Posterior cingulate gyrus (tissue), 11 donors: ENCODE measurements at regions not wholly inside any gene's neighbourhood (a gene's known extent, or its start where the extent isn't known, plus 50 kb on each side); places are given as distances from the start of the nearest gene placed in this dataset.

Experiments used
- DNase-seq, 10 donors: peaks; one replicate each; pipeline versions ENCODE4 v3.0.0 to v3.0.0-alpha.2; 2020 to 2021; ENCODE audit warnings: mixed read lengths in 3 of 10
- intact Hi-C: fragments of 100-400 bp; cut with DNase I; formaldehyde crosslinking; loops from one replicate; pipeline ENCODE4 v1.15.1; 2023

GRCh38 chrX:4380710-4381109 lies 667.3 kb upstream of the PRKX start:
- intact Hi-C loops: no loop called here
- DNase-seq: no peak

GRCh38 chrX:4379071-4379470 lies 665.6 kb upstream of the PRKX start:
- DNase-seq: no peak
- intact Hi-C loops: no loop called here

GRCh38 chrX:4373791-4374190 lies 660.3 kb upstream of the PRKX start:
- DNase-seq: no peak
- intact Hi-C loops: no loop called here

GRCh38 chrX:4358577-4358976 lies 645.1 kb upstream of the PRKX start:
- intact Hi-C loops: no loop called here
- DNase-seq: no peak

- intact Hi-C loops: no loop called here
- no peak for DNase-seq
Observed at GRCh38 chrX:4322916-4323315, 609.5 kb upstream of the PRKX start.

GRCh38 chrX:4320436-4320947 lies 607.0 kb upstream of the PRKX start:
- intact Hi-C loops: no loop called here
- DNase-seq: no peak

- intact Hi-C loops: no loop called here
Observed at GRCh38 chrX:4315891-4316290, 602.4 kb upstream of the PRKX start.

GRCh38 chrX:4314586-4314985 lies 601.1 kb upstream of the PRKX start:
- no peak for DNase-seq
- intact Hi-C loops: no loop called here

More at GRCh38 chrX:4315891-4316290, 602.4 kb upstream of the PRKX start:
- no peak for DNase-seq

GRCh38 chrX:4277122-4277521 lies 563.7 kb upstream of the PRKX start:
- intact Hi-C loops: no loop called here

GRCh38 chrX:4268676-4269075 lies 555.2 kb upstream of the PRKX start:
- DNase-seq: no peak
- intact Hi-C loops: no loop called here

More at GRCh38 chrX:4277122-4277521, 563.7 kb upstream of the PRKX start:
- no peak for DNase-seq

- intact Hi-C loops: no loop called here
- DNase-seq: no peak
Observed at GRCh38 chrX:4265036-4265435, 551.6 kb upstream of the PRKX start.

GRCh38 chrX:4263030-4263803 lies 549.8 kb upstream of the PRKX start:
- DNase-seq: no peak
- intact Hi-C loops: no loop called here

- DNase-seq: no peak
- intact Hi-C loops: no loop called here
Observed at GRCh38 chrX:4253092-4253491, 539.6 kb upstream of the PRKX start.

- intact Hi-C loops: no loop called here
- no peak for DNase-seq
Observed at GRCh38 chrX:4249401-4249800, 536.0 kb upstream of the PRKX start.

GRCh38 chrX:4243759-4244158 lies 530.3 kb upstream of the PRKX start:
- no peak for DNase-seq
- intact Hi-C loops: no loop called here

GRCh38 chrX:4240541-4241194 lies 527.2 kb upstream of the PRKX start:
- intact Hi-C loops: no loop called here
- DNase-seq: no peak

GRCh38 chrX:4239650-4240540 lies 526.4 kb upstream of the PRKX start:
- no peak for DNase-seq
- intact Hi-C loops: no loop called here

GRCh38 chrX:4238916-4239315 lies 525.5 kb upstream of the PRKX start:
- intact Hi-C loops: no loop called here
- no peak for DNase-seq

- DNase-seq: no peak
- intact Hi-C loops: no loop called here
Observed at GRCh38 chrX:4225086-4225485, 511.6 kb upstream of the PRKX start.

GRCh38 chrX:4206941-4207340 lies 493.5 kb upstream of the PRKX start:
- intact Hi-C loops: no loop called here
- no peak for DNase-seq

- DNase-seq: no peak
- intact Hi-C loops: no loop called here
Observed at GRCh38 chrX:4197971-4198370, 484.5 kb upstream of the PRKX start.
